Sigmoid colon (tissue), 4 donors: ENCODE measurements at regions not wholly inside any gene's neighbourhood (a gene's known extent, or its start where the extent isn't known, plus 50 kb on each side); places are given as distances from the start of the nearest gene placed in this dataset.

Source experiments
- CTCF ChIP-seq, 4 experiments: fragments of 450-650 bp in 3 of 4; fragments of 200-600 bp in 1 of 4; IDR thresholded peaks; one replicate each; pipeline ENCODE4 v1.5.1; 2016 to 2019; ENCODE audit warnings: antibody characterized with exemption in 4 of 4, mild to moderate bottlenecking in 3 of 4, moderate library complexity in 2 of 4
- EP300 ChIP-seq, 4 donors: sonication (generic); formaldehyde crosslinking; IDR thresholded peaks; one replicate each; pipeline ENCODE4 v1.6.1; 2017; ENCODE audit warnings: antibody characterized with exemption in 4 of 4
- POLR2A ChIP-seq, 2 donors: fragments of 450-650 bp; IDR thresholded peaks; one replicate each; pipeline ENCODE4 v1.6.1; 2016; ENCODE audit warnings: antibody characterized with exemption in 2 of 2, mild to moderate bottlenecking in 2 of 2, moderate library complexity in 2 of 2
- POLR2AphosphoS5 ChIP-seq, 4 donors: sonication (generic); formaldehyde crosslinking; IDR thresholded peaks; one replicate each; pipeline ENCODE4 v1.6.1; 2017; ENCODE audit warnings: antibody characterized with exemption in 4 of 4

GRCh38 chr6:121670511-121670910 is 235.1 kb downstream of the GJA1 start:
- no peak for TF ChIP-seq POLR2A (IDR thresholded peaks at IDR 0.05)
- no peak for TF ChIP-seq CTCF (IDR thresholded peaks at IDR 0.05)
- TF ChIP-seq POLR2AphosphoS5 (IDR thresholded peaks at IDR 0.05): no peak
- TF ChIP-seq EP300 (IDR thresholded peaks at IDR 0.05): no peak
